ENCODE measurements at regions not wholly inside any gene's neighbourhood (a gene's known extent, or its start where the extent isn't known, plus 50 kb on each side); places are given as distances from the start of the nearest gene placed in this dataset.
"Not testable (repeated sequence)": the region's sequence is repeated elsewhere in the genome, so short reads cannot be mapped to it uniquely, and the experiment has no call there.

GRCh38 chr7:155239431-155240087, 58.1 kb upstream of the INSIG1 start:
- not testable (repeated sequence) for TF ChIP-seq CTCF (IDR thresholded peaks at IDR 0.05); POLR2AphosphoS5 (IDR thresholded peaks at IDR 0.05; ENCODE audit: insufficient read depth in 1 of 2, low read depth in 1 of 2); POLR2A (IDR thresholded peaks at IDR 0.05)

Data from vagina (tissue), 2 donors.